Stimulated activated CD4-positive, alpha-beta T cell treated with anti-CD3 and anti-CD28 coated beads, Interleukin-1b, Interleukin-23, amount 100 ng/mL, for 24 hours (primary cell): ENCODE measurements at regions not wholly inside any gene's neighbourhood (a gene's known extent, or its start where the extent isn't known, plus 50 kb on each side); places are given as distances from the start of the nearest gene placed in this dataset.

Experiments
- DNase-seq, 4 experiments: peaks; one replicate each; pipeline ENCODE4 v3.0.0-alpha.2; 2020; ENCODE audit warnings: low read depth in 4 of 4, low spot score in 1 of 4

DNA sequence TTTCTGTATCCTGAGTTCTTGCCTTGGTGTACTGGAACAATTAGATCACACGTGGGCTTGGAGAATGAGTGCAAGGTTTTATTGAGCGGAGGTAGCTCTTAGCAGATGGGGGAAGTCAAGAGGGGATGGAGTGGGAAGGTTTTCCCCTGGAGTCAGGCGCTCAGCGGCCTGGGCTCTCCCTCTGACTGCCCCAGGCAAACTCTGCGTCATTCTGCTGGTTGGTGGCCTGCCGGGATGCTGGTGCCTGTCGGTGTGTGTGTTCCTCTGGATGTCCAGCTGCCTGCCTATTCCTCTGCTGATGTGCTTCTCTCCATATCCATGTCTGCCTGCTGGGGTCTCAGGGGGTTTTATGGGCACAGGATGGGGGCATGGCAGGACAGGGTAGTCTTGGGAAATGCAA, 111.0 kb downstream of the TRIB2 start:
- DNase-seq = no peak

DNA sequence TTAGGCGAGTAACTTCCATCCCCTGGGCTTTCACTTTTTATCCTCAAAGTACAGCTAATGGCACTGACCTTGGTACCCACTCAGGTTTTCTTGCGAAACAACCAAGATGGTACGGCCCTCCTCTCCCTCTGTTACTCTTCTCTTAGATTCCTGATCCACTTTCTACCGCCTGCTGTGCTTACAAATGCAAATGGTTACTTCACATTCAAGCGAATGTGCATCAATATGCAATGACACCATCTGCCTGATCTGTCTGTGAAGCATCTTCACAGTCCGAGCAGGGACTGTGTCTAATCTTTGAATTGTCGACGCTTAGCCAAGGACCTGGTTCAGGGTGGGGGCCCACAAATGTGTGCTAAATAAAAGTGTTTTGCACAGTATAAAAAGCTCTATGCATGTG, 112.2 kb downstream of the TRIB2 start:
- DNase-seq = no peak

DNA sequence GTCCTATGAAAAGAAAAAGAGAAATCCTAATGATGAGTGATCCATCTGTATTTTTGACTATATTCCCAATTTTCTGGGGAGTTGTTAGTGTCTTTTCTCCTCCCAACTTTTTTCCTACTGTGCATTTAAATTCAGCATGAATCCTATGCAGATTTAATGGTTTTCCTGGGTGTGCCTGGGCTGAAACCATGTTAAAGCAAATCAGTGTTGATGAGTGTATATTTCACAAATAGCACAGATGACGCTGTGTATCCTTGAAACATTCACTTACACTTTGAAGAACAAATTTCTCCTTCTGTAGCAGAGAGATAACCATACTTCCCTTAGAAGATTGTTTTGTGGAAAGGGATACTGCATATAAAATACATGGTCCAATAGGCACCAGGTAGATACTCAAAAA, 114.3 kb downstream of the TRIB2 start:
- no peak for DNase-seq

DNA sequence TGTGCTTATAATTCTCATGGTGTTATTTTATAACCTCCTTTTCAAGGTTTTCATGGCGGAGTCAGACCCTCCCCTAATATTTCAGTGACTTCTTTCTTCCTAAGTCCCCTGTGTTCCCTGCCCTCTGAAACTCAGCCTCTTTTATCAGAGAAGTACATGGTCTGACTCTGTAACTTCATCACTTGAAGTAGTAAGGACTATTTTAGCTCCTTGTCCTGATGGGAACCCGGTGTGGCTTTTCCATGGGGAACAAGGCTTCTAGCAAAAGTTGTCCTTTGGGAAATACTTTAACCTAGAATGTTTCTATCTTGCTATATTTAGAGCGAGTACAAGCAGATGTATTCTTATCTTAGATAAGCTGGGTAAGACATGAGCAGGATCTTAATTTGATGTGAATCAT, 117.5 kb downstream of the TRIB2 start:
- DNase-seq = no peak

DNA sequence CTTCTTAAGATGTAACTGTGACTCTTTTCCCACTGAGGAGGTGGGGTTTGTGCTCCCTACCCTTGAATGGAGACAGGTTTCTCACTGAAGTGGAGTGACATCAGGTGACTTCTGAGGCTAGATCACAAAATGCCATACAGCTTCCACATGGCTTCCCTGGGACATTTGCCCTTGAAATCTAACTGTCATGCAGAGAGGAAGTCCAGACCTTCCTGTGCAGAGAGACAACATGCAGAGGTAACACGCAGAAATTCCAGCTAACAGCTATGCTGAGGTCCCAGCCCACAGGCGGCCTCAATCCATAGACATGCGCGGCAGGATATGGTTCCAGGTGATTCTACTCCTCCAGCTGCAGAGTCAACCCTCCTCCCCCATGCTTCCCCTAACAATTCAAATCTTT, 119.0 kb downstream of the TRIB2 start:
- DNase-seq = no peak

DNA sequence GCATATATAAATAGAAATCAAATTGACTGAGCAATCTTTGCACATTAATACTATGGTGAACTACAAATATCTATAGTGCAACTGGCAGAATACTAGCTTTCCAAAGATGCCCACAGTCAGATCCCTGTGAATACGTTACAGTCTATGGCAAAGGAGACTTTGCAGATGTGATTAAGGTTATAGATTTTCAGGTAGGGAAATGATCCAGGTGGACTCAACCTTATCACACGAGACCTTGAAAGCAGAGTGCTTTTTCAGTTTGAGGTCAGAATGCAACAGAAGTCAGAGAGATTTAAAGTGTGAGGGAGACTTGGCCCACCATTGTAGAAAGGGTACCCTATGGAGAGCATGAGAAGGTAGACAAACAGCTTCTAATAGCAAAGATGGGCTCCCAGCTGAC, 122.6 kb downstream of the TRIB2 start:
- no peak for DNase-seq

DNA sequence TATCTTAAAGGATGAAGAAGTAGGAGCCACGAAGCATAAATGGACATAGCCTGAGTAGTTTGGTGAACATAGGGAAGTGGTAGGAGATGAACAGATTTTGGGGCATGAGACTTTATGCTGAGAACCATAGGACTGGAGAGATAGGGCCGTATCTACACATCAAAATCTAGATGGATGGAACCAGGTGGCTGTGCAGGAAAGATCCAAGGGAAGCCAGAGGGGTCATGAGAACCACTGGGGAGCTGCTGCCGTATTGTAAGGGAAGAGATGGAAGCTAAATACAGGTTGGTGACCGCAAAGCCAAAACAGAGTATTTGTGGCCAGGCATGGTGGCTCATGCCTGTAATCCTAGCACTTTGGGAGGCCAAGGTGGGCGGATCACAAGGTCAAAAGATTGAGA, 124.3 kb downstream of the TRIB2 start:
- no peak for DNase-seq

DNA sequence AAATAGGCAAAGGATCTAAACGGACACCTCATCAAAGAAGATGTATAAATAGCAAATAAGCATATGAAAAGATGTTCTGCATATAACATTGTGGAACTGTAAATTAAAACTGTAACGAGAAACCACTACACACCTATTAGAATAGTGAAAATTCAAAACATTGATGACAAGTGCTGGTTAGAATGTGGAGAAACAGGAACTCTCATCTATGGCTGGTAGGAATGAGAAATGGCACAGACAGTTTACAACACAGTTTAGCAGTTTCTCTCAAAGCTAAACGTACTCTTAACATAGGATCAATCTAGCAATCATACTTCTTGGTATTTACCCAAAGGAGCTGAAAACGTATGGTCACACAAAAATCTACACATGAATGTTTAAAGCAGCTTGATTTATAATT, 126.2 kb downstream of the TRIB2 start:
- no peak for DNase-seq

DNA sequence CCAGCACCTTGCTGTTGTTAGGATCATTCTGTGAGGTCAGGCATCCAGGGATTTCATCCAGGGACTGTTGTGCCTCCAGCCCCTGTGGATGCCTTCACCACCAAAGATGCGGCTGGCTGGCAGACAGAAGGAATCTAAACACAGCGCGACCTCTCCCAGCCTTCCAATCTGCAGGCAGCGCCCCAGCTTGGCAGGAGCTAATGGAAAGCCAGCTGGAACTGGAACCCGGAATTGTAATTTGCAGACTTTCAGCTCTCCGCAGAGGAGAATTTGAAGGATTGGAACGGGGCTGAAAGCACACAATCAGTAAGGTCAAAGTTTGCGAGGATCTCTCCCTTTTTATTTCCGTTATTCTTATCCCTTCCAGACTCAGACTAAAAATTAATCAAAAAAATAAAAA, 127.8 kb downstream of the TRIB2 start:
- DNase-seq = no peak

DNA sequence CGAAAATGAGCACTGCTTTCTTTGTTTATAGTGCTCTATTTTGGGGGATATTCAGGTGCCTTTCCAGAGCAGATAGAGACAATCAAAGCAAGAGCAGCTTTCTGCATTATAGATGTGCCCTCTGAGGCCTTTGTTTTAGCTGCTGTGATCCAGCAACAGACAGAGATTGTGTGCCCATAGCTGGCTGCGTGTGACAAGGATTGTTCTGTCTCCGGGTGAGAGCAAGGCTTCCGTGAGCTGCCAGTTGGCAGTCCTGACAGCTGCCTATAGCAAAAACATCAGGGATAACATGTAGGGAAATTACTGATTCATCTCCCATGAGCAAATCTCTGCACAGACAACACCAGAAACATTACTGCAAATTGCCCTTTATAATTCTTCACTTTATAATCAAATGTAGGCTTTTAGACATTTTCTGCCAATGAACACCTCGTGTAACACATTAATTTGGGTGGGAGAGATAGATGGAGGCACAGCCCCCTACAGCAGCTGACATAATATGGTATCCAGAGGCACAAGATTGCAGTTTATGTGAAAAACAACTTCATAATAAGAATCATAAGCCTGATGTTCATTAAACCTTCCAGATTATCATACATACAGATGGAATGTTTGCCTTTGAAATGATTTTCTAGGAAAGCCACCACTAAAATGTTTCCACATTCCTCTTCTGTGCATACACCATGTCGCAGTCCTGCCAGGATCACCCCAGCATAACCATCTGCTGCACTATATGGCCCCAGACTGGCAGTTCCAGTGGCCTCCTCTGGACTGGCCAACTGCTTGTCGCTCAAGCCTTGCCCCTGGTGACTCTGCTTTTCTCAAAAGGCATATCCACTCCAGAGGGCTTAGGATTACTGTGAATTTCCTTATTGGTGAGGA, 131.2 kb downstream of the TRIB2 start:
- no peak for DNase-seq

DNA sequence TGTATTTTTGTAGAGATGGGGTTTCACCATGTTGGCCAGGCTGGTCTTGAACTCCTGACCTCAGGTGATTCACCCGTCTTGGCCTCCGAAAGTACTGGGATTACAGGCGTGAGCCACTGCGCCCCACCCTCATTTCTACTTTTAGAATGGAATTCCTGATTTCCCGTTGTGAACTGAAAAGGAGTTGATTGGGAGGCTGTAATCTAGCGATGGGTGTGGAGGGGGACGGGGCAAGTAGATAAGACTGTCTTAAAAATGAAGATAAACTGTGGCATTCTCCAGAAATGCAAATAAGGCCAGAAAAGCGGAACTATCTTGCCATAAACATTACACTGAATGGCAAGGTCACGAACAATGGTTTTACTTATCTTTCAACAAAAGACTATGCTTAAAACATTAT, 135.4 kb downstream of the TRIB2 start:
- no peak for DNase-seq

DNA sequence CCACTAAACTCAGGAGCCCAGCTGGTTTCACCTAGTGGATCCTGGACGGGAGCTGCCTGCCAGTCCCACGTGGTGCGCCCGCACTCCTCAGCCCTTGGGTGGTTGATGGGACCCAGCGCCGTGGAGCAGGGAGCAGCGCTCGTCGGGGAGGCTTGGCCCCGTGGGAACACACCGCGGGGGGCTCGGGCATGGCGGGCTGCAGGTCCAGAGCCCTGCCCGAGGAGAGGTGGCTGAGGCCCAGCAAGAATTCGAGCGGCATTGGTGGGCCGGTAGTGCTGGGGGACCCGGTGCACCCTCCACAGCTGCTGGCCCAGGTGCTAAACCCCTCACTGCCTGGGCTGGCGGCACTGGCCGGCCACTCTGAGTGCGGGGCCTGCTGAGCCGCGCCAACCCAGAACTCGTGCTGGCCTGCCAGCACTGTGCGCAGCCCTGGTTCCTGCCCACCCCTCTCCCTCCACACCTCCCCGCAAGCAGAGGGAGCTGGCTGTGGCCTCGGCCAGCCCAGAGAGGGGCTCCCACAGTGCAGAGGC, 137.3 kb downstream of the TRIB2 start:
- DNase-seq = no peak

DNA sequence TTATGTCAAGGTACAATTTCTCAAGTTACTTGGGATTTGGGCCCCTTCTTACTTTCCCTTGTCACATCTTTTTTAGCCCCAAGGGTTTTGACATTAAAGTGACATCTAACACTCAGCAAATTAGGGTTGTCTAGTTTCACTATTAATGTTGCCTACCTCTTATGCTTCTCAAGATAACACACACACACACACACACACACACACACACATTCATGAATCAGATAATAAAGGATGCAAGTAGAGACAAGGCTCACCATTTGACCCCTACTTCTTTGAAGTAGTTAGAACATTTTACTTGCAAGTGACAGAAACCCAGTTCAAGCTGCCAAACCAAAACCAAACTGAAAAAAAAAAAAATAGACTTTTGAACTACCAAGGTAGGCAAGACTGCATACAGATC, 138.8 kb downstream of the TRIB2 start:
- peak in 1 of 4 experiments; percentile 6 for DNase-seq

DNA sequence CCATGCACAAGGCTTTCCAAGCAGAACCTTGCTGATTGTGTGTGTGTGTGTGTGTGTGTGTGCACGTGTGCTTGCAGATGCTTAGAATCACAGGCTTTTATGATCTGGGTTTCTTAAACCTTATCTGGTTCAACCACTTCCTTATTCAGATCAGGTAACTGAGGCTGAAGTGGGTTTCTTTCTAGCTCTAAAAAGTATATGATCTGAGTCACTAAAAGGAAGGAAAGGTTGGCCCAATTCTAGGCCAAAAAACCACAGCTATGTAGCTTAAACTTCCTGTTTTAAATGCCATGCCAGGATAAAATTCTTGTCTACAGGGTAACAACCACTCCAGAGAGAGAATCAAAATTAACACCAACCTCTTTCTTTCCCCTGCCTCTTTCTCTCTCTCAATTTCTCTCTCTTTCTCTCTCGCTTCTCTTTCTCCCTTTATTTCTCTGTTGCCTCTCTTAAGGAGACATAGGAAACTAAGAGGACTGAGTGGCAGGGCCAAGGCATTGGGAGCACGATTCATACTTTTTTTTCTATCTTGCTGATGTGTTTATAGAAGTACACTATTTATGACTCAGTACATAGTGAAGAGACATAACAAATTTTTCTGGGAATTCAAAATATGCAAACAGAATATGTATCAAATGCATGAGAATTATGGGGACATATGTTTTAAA, 140.3 kb downstream of the TRIB2 start:
- DNase-seq = no peak

DNA sequence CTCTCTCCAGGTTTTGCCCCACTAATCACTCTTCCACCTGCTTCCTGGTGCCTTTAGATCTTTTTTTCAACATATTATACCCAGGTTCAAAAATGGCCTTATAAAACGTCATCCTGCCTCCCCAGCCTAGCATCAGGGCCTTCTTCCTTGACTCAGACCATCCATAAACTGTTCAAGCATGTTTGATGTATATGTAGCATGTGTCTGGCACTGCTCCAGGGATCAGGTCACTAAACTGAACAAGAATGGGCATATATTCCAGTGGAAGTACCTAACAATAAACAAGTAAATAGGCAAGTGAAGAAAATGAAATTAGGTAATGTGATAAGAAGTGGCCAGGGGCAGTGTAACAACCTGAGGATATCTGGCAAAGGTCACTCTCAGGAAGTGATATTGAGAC, 141.2 kb downstream of the TRIB2 start:
- DNase-seq = no peak

DNA sequence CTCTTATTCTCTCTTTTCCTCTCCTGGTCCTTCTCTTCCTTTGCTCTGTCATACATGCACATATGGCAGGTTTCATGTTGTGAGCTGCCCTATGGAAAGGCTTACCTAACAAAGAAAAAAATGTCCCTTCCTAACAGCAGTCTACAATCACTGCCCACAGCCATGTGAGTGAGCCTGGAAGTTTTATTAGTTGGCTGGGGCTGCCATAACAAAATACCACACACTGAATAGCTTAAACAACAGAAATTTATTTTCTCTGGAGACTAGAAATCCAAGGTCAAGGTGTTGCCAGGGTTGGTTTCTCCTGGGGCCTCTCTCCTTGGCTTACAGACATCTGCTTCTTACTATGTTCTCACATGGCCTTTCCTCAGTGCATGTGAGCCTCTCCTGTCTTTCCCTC, 142.1 kb downstream of the TRIB2 start:
- DNase-seq = no peak

DNA sequence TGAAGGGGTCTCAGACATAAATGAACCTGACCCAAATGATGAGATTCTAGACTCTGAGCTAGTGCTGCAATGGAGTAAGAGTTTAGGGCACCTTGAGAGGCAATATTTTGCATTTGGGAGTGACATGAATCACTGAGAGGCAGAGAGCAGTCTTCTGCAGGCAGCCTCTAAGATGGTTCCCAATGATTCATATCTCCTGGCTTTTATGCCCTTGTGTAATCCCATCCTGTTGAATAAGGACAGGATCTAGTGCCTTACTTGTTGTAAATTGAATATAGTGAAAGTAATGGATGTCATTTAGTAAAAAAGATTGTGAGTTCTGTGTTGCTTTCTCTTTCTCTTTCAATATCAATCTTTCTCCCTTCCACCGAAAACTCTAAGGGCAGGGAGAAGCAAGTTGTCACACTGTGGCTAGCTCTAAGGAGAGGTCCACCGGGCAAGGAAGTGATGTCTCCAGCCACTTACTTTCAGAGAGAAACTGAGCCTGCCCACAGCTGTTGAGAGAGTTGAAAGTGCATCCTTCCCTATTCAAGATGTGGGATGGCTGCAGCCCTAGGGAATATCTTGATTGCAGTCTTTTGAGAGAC, 144.7 kb downstream of the TRIB2 start:
- no peak for DNase-seq

DNA sequence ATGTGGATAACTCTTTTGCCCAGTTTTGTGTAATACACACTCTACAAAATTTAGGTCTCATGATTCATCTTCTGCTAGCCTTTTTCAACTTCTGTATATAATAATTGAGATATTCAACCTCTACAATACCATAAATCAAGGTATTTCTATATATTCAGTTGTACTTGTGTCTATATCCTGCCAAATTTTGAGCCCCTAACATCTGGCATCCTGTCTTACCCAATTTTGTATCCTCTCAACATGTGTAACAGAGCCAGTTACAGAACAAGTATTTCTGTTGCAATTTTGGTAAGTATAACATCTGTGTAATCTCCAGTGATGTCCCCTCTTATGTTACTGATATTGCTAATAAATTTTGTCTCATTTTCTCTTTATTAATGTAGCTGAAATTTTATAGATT, 145.8 kb downstream of the TRIB2 start:
- no peak for DNase-seq

DNA sequence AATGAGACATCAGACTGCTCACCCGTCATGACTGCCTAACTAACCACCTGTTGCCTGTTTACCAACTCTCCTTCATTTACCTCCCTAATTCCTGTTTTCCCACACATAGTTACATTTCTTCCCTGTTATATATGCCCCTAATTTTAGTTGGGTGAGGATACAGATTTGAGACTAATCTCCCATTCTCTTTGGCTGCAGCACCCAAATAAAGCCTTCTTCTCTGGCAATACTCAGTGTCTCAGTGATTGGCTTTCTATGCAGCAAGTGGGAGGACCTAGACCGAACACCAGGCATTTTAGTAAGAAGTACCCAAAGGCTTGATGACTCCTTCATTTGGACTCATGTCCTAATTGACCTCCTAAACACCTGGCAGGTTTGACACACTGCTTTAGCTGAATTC, 147.2 kb downstream of the TRIB2 start:
- no peak for DNase-seq

DNA sequence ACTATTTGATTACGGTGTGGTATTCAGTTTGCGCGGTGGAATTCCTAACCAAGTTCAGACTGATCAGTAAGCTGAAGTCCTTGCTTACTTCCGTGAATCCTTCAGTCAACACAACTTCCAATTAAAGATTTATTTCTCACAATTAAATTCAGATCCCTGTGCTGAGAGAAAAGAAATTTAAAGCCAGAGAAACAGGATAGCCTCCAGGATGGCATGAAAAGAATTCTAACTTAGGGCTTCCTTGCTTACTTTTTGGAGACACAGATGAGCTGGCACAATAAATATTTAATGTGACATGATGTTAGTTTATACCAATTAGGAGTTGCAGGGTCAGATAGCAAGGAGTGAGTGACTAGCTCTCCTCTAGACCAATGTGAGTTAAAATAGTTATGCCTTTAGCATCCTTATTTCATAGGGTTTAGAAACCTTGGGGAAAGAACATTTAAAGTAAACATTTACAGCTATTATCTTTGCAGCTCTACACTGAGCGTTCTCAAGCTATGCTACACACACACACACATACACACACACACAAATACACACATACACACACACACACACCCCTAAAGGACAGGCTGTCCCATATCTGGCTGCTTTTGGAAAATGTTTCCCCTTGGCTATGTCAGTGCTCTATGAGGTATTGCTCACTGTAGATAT, 151.0 kb downstream of the TRIB2 start:
- no peak for DNase-seq

DNA sequence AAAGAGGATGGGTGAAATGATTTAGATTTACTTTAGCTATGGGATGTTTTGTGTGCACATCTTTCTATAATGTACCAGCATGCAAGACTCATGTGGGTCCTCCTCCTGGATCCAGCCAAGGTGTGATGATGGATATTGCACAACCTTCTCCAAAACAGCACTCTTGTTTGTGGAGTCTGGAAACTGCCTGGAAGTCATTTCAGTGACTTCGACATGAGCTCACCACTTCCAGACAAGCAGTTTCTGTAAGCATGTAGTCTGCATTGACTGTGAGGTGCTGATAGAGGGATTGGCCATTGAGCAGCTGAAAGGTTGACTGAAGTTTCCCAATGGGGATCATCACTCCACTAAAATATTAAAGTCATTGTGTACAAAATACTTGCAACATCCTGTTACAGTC, 154.0 kb downstream of the TRIB2 start:
- DNase-seq = no peak
